GM23248 (cell line): ENCODE measurements at regions not wholly inside any gene's neighbourhood (a gene's known extent, or its start where the extent isn't known, plus 50 kb on each side); places are given as distances from the start of the nearest gene placed in this dataset.

Experiments
- DNase-seq: peaks from one replicate; pipeline ENCODE4 v3.0.0-alpha.2; 2015
- H2AFZ ChIP-seq: fragments of 200-600 bp; sonication (generic); 2 replicates; pipeline ENCODE4 v1.6.1; 2016; ENCODE audit warnings: antibody characterized with exemption
- H3F3A ChIP-seq: fragments of 200-600 bp; sonication (generic); 2 replicates; pipeline ENCODE4 v1.6.1; 2016; ENCODE audit warnings: mild to moderate bottlenecking, antibody characterized with exemption, mixed run types; ENCODE audit not compliant: insufficient read depth
- H3K27ac ChIP-seq: fragments of 200-600 bp; sonication (generic); 2 replicates; pipeline ENCODE4 v1.5.1; 2016; ENCODE audit warnings: mild to moderate bottlenecking
- H3K27me3 ChIP-seq: fragments of 200-600 bp; sonication (generic); replicated peaks from 2 replicates; pipeline ENCODE4 v1.6.1; 2016; ENCODE audit warnings: mild to moderate bottlenecking; ENCODE audit not compliant: insufficient read depth
- H3K36me3 ChIP-seq: fragments of 200-600 bp; sonication (generic); 2 replicates; pipeline ENCODE4 v1.6.1; 2016; ENCODE audit warnings: low read depth, mild to moderate bottlenecking
- H3K4me1 ChIP-seq: fragments of 200-600 bp; sonication (generic); 2 replicates; pipeline ENCODE4 v1.6.1; 2016; ENCODE audit warnings: mild to moderate bottlenecking; ENCODE audit not compliant: insufficient read depth
- H3K4me2 ChIP-seq: fragments of 200-600 bp; sonication (generic); one replicate; pipeline ENCODE4 v1.6.1; 2016; ENCODE audit warnings: mild to moderate bottlenecking; ENCODE audit not compliant: unreplicated experiment
- H3K4me3 ChIP-seq: fragments of 200-600 bp; sonication (generic); 2 replicates; pipeline ENCODE4 v1.5.1; 2016; ENCODE audit warnings: mild to moderate bottlenecking
- H3K79me2 ChIP-seq: fragments of 200-600 bp; sonication (generic); 2 replicates; pipeline ENCODE4 v1.6.1; 2016; ENCODE audit warnings: mild to moderate bottlenecking; ENCODE audit not compliant: insufficient read depth
- H3K9ac ChIP-seq: fragments of 200-600 bp; sonication (generic); 2 replicates; pipeline ENCODE4 v1.6.1; 2016; ENCODE audit warnings: mild to moderate bottlenecking
- H3K9me2 ChIP-seq: fragments of 200-600 bp; sonication (generic); 2 replicates; pipeline ENCODE4 v1.6.1; 2016; ENCODE audit warnings: mixed run types, mild to moderate bottlenecking, moderate library complexity; ENCODE audit not compliant: insufficient read depth
- H3K9me3 ChIP-seq: fragments of 200-600 bp; sonication (generic); one replicate; pipeline ENCODE4 v1.6.1; 2017; ENCODE audit warnings: low read depth
- H4K20me1 ChIP-seq: fragments of 200-600 bp; sonication (generic); 2 replicates; pipeline ENCODE4 v1.6.0; 2016; ENCODE audit not compliant: insufficient read depth
- EZH2 ChIP-seq: fragments of 200-600 bp; sonication (generic); IDR thresholded peaks from 2 replicates; pipeline ENCODE4 v1.6.1; 2018; ENCODE audit warnings: antibody characterized with exemption, mild to moderate bottlenecking; ENCODE audit not compliant: insufficient read depth, poor library complexity, severe bottlenecking
- EZH2phosphoT487 ChIP-seq: fragments of 200-600 bp; sonication (generic); IDR thresholded peaks from 2 replicates; pipeline ENCODE4 v1.6.1; 2018; ENCODE audit warnings: antibody characterized with exemption, moderate library complexity, mild to moderate bottlenecking, low read depth; ENCODE audit not compliant: insufficient read depth
- WGBS, 2 experiments: methylation state at CpG; one replicate each; pipeline ENCODE4 v1.1.6; 2015 to 2017; ENCODE audit warnings: low lambda C conversion rate in 2 of 2, low coverage in 1 of 2; ENCODE audit errors: missing lambda C conversion rate in 2 of 2; 5-methylcytosine and 5-hydroxymethylcytosine counted together
- in situ Hi-C: fragments of 300-500 bp; cut with MboI; formaldehyde crosslinking; loops from 2 replicates; pipeline ENCODE4 v1.15.0; 2020

DNA sequence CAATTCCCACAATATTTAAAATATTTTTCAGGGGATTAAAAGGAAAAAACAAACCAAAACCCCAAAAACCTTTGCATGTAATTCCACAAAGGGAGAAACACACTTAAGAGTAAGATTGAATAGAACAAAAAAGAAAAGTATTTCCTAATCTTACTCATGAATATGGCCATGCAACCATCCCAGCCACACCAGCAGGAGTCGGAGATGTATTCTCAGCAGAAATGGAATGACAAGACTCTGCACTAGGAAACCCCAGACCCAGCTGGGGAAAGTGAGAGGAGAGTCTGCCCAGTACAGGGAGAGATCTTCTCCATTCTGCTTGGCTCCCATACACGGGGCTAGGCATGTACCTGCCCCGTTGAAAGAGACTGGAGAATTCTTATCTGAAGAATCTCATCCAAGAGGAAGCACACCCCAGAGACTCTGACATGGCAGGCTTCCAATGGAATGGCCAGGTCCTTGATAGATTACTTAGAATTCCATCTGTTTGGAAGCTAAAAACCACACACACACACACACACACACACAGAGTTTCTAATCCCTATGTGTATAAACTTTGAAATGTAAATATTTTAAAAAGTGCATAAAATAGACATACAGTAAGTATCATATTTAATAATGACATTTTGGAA lies 118.8 kb downstream of the GADD45G start:
- no peaks in the 10 kb centered on the region for H3K9me3 ChIP-seq
- H3K9ac ChIP-seq: no peak overlapping the region
- no peaks in the 10 kb centered on the region for H3K36me3 ChIP-seq
- no peaks in the 10 kb centered on the region for H4K20me1 ChIP-seq
- no peak overlapping the region for H3K4me3 ChIP-seq
- no peak overlapping the region for H3K4me2 ChIP-seq
- TF ChIP-seq EZH2phosphoT487 (no peak), EZH2 (no peak)
- no peak overlapping the region for H3K27ac ChIP-seq
- 25 to 27% methylated on average over 3 of the region's 3 CpGs for WGBS, 2 experiments
- no peaks in the 10 kb centered on the region for H3K27me3 ChIP-seq
- H3K9me2 ChIP-seq: no peaks in the 10 kb centered on the region
- no peaks in the 10 kb centered on the region for H3F3A ChIP-seq
- in situ Hi-C loops: no loop called here
- DNase-seq: no peak
- no peaks in the 10 kb centered on the region for H3K79me2 ChIP-seq
- no peaks in the 10 kb centered on the region for H3K4me1 ChIP-seq
- no peak overlapping the region for H2AFZ ChIP-seq

DNA sequence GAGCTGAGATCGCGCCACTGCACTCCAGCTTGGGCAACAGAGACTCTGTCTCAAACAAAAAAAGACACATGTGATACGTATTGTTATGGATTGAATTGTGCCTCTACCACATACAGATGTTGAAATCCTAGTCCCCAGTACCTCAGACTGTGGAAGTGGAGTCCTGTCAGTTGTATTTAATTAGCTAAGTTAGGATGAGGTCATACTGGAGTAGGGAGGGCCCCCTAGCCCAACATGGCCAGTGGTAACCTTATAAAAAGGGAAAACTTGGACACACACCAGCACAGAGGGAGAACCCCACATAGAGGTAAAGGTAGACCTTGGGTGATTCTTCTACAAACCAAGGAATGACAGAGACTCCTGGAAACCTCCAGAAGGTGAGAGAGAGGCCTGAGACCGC lies 119.8 kb downstream of the GADD45G start:
- H3K27me3 ChIP-seq: no peaks in the 10 kb centered on the region
- H3K4me1 ChIP-seq: no peaks in the 10 kb centered on the region
- H3F3A ChIP-seq: no peaks in the 10 kb centered on the region
- no peaks in the 10 kb centered on the region for H3K79me2 ChIP-seq
- H3K4me2 ChIP-seq: no peak overlapping the region
- in situ Hi-C loops: no loop called here
- H4K20me1 ChIP-seq: no peaks in the 10 kb centered on the region
- DNase-seq: no peak
- no peaks in the 10 kb centered on the region for H3K9me3 ChIP-seq
- WGBS, 2 experiments: 63 to 73% methylated on average over 4 of the region's 4 CpGs
- H2AFZ ChIP-seq: no peak overlapping the region
- H3K27ac ChIP-seq: no peak overlapping the region
- H3K9me2 ChIP-seq: no peaks in the 10 kb centered on the region
- no peaks in the 10 kb centered on the region for H3K36me3 ChIP-seq
- no peak for TF ChIP-seq EZH2phosphoT487
- TF ChIP-seq EZH2: no peak
- H3K4me3 ChIP-seq: no peak overlapping the region
- H3K9ac ChIP-seq: no peak overlapping the region

DNA sequence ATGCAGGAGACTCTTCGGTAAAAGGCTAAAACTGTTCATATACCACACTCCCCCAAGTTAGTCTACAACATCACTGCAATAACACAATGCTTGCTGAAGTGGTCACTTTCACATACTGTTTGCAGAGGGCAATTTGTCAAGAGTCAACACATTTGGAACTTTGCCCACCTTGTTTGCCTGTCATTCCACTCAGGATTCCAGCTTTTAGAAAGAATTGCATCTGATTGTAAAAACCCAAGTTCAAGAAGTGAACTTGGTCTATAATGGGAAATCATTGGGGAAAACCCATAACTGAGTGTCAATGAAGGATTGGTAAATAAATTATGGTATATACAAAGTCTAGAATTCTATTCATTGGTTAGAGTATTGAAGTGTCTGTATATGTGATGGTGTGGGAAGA lies 120.5 kb downstream of the GADD45G start:
- no peak overlapping the region for H3K9ac ChIP-seq
- no peak overlapping the region for H3K4me3 ChIP-seq
- no peaks in the 10 kb centered on the region for H3F3A ChIP-seq
- WGBS, 2 experiments: 70 to 73% methylated on average over 1 of the region's 1 CpG
- H3K9me3 ChIP-seq: no peaks in the 10 kb centered on the region
- no peaks in the 10 kb centered on the region for H3K9me2 ChIP-seq
- no peaks in the 10 kb centered on the region for H3K79me2 ChIP-seq
- DNase-seq: no peak
- in situ Hi-C loops: no loop called here
- H2AFZ ChIP-seq: no peak overlapping the region
- no peaks in the 10 kb centered on the region for H3K36me3 ChIP-seq
- H3K4me2 ChIP-seq: no peak overlapping the region
- no peaks in the 10 kb centered on the region for H3K27me3 ChIP-seq
- TF ChIP-seq EZH2: no peak
- TF ChIP-seq EZH2phosphoT487: no peak
- no peaks in the 10 kb centered on the region for H3K4me1 ChIP-seq
- H4K20me1 ChIP-seq: no peaks in the 10 kb centered on the region
- H3K27ac ChIP-seq: no peak overlapping the region

DNA sequence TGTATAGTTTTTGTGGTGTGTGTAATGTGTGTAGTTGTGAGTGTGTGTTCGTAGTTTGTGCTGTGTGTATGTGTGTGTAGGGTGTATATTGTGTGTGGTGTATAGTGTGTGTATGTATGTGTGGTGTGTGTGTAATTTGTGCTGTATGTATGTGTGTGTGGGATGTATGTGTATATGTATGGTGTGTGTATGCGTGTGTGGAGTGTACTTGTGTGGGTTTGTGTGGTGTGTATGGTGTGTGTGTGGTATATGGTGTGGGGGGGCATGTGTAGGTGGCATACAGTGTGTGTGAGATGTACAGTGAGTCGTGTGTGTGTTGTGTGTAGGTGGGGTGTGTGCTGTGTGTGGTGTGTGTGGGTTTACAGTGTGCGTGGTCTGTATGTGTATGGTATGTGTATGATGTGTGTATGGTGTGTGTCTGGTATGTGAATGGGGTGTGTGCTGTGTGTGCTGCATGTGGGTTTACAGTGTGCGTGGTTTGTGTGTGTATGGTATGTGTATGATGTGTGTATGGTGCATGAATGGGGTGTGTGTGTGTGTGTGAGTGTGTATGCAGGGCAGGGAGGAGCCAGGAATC lies 125.2 kb downstream of the GADD45G start:
- Histone ChIP-seq H3K27ac (no peak overlapping the region), H3F3A (no peaks in the 10 kb centered on the region), H3K4me1 (no peaks in the 10 kb centered on the region), H3K4me2 (no peak overlapping the region), H3K9ac (no peak overlapping the region), H3K4me3 (no peak overlapping the region), H3K79me2 (no peaks in the 10 kb centered on the region), H2AFZ (no peak overlapping the region), H3K36me3 (no peaks in the 10 kb centered on the region), H4K20me1 (no peaks in the 10 kb centered on the region), H3K27me3 (no peaks in the 10 kb centered on the region), H3K9me2 (no peaks in the 10 kb centered on the region), H3K9me3 (no peaks in the 10 kb centered on the region)
- DNase-seq: no peak
- in situ Hi-C loops: no loop called here
- TF ChIP-seq EZH2 (no peak), EZH2phosphoT487 (no peak)
- WGBS, 2 experiments: 58 to 62% methylated on average over 5 of the region's 5 CpGs
